A673 (cell line): ENCODE measurements at regions not wholly inside any gene's neighbourhood (a gene's known extent, or its start where the extent isn't known, plus 50 kb on each side); places are given as distances from the start of the nearest gene placed in this dataset.

Experiments used
- EZH2 ChIP-seq: fragments of 200-600 bp; sonication (generic); IDR thresholded peaks from 2 replicates; pipeline ENCODE4 v1.6.1; 2017; ENCODE audit warnings: borderline replicate concordance, low read depth, mild to moderate bottlenecking, mixed read lengths, antibody characterized with exemption, low read length; ENCODE audit not compliant: poor library complexity, severe bottlenecking
- TF ChIP-seq, protein P1 (sequence below): fragments of 300-800, 200-600 bp; sonication (generic); conservative IDR thresholded peaks from 2 replicates; pipeline ENCODE4 v1.5.1; 2017; ENCODE audit warnings: low read depth, mild to moderate bottlenecking, antibody characterized with exemption, low read length, moderate library complexity, mixed read lengths

DNA sequence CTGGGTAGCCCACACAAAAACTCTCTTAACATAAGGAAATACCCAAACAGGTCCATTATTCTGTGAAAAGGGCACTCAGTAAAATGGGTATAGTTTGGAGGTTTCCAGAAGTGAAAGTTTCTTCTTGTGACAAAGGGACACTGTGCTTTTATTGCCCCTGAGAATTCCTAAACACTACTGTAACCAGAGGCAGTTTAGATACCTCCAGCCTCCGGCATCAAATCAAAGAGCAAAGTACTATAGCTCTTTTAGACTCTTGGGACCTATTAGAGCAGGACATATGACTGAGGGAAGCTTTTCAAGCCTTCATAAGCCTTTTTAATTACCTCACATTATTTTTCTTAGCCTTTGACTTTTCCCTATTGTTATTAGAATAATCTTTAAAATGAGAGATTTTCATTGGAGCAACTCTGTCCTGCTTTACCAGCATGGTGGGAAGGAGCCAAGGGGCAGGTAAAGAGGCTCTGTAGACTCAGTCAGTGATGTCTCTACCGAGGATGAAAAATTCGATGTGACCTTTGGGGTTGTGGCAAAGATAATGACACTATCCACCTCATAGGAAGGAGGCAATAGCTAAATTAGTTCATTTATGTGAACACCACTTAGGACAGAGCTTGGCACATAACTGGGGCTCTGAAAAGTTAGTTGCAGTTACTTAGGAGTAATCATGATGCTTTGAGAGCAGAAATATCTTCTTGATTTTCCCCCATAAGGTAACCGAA, 85.1 kb downstream of the IFNG start:
- TF ChIP-seq, protein P1, sequence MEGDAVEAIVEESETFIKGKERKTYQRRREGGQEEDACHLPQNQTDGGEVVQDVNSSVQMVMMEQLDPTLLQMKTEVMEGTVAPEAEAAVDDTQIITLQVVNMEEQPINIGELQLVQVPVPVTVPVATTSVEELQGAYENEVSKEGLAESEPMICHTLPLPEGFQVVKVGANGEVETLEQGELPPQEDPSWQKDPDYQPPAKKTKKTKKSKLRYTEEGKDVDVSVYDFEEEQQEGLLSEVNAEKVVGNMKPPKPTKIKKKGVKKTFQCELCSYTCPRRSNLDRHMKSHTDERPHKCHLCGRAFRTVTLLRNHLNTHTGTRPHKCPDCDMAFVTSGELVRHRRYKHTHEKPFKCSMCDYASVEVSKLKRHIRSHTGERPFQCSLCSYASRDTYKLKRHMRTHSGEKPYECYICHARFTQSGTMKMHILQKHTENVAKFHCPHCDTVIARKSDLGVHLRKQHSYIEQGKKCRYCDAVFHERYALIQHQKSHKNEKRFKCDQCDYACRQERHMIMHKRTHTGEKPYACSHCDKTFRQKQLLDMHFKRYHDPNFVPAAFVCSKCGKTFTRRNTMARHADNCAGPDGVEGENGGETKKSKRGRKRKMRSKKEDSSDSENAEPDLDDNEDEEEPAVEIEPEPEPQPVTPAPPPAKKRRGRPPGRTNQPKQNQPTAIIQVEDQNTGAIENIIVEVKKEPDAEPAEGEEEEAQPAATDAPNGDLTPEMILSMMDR: no peak
- TF ChIP-seq EZH2: no peak
